Transverse colon (tissue), 4 donors: ENCODE measurements at regions not wholly inside any gene's neighbourhood (a gene's known extent, or its start where the extent isn't known, plus 50 kb on each side); places are given as distances from the start of the nearest gene placed in this dataset.

Source experiments
- DNase-seq: peaks from one replicate; pipeline ENCODE4 v3.0.0-alpha.2; 2019
- H3K27ac ChIP-seq, 4 donors: fragments of 200-600 bp; sonication (generic); 2 replicates each; pipeline ENCODE4 v1.5.1; 2016 to 2018; ENCODE audit warnings: inconsistent platforms in 4 of 4
- H3K27me3 ChIP-seq: fragments of 200-600 bp; sonication (generic); 2 replicates; pipeline ENCODE4 v1.5.1; 2017; ENCODE audit warnings: inconsistent platforms
- H3K36me3 ChIP-seq, 4 donors: fragments of 200-600 bp; sonication (generic); 2 replicates each; pipeline ENCODE4 v1.5.1; 2017 to 2019; ENCODE audit warnings: inconsistent platforms in 4 of 4
- H3K4me1 ChIP-seq, 4 donors: fragments of 200-600 bp; sonication (generic); 2 replicates each; pipeline ENCODE4 v1.5.1; 2017 to 2020; ENCODE audit warnings: inconsistent platforms in 4 of 4
- H3K4me3 ChIP-seq, 4 donors: fragments of 200-600 bp; sonication (generic); 1 replicate in 1 of 4; 2 replicates in 3 of 4; pipeline versions ENCODE4 v1.5.1 to v1.6.1; 2017 to 2019; ENCODE audit warnings: inconsistent platforms in 4 of 4
- H3K9me3 ChIP-seq, 2 donors: fragments of 200-600 bp; sonication (generic); 2 replicates each; pipeline ENCODE4 v1.5.1; 2017 to 2019; ENCODE audit warnings: inconsistent platforms in 2 of 2
- EP300 ChIP-seq: sonication (generic); formaldehyde crosslinking; IDR thresholded peaks from one replicate; pipeline ENCODE4 v1.6.1; 2017; ENCODE audit warnings: antibody characterized with exemption, low read depth
- POLR2A ChIP-seq: fragments of 450-650 bp; IDR thresholded peaks from one replicate; pipeline ENCODE4 v1.6.1; 2016; ENCODE audit warnings: antibody characterized with exemption, mild to moderate bottlenecking, moderate library complexity
- POLR2AphosphoS5 ChIP-seq, 3 donors: sonication (generic); formaldehyde crosslinking; IDR thresholded peaks; one replicate each; pipeline ENCODE4 v1.6.1; 2016; ENCODE audit warnings: antibody characterized with exemption in 3 of 3
- WGBS, 2 donors: methylation state at CpG; one replicate each; pipeline ENCODE4 v1.1.5; 2018; ENCODE audit warnings: low coverage in 1 of 2; 5-methylcytosine and 5-hydroxymethylcytosine counted together
- in situ Hi-C, 4 donors: fragments of 200-750 bp; cut with MboI; loops; one replicate each; pipeline versions ENCODE4 v1.15.0 to v1.15.1; 2017; ENCODE audit warnings: low sequenced_read_pairs in 3 of 4, low pct_ligation_motif_present in 1 of 4, low pct_unique_long_range_greater_than_20kb in 1 of 4
- intact Hi-C: fragments of 100-400 bp; cut with DNase I; formaldehyde crosslinking; loops from one replicate; pipeline ENCODE4 v1.15.1; 2023; ENCODE audit warnings: low total_unique reads
- TF ChIP-seq, protein P1 (sequence below), 5 experiments: fragments of 200-600 bp in 3 of 5; fragments of 450-650 bp in 2 of 5; sonication (generic) in 3 of 5; IDR thresholded peaks; 1 replicate in 2 of 5; 2 replicates in 3 of 5; pipeline ENCODE4 v1.5.1; 2016 to 2017; ENCODE audit warnings: antibody characterized with exemption in 5 of 5, inconsistent platforms in 3 of 5, mild to moderate bottlenecking in 2 of 5, moderate library complexity in 1 of 5

DNA sequence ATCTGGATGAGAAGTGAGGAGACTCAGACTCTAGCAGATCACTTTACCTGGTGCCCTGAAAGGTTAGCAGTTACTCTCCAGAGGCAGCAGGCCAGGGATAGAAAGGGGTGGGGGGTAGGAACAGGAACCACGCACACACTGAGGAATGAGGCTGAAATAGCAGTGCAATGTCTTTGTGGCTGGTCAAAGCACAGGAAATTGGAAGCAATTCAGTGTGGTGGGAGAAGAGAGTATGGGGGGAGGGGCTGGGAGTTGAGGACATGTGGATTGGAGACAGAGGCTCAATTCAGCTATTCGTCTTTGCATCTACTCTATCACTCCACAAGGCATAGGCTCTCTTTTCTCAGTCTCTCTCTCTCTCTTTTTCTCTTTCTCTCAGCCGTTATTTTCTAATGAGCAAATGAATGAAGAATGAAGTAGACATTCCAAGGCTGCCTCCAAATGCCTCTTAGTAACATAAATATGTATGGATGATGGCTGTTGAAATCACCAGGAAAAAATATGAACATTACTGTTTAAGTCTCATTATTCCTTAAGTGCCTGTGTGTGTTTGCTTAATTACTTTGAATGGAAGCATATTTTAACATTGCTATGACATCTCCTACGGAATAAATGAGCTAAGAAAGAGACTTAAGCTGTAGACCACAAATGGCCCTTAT lies 979.4 kb downstream of the TSN start:
- H3K9me3 ChIP-seq, result no peaks in the 10 kb centered on the region
- in situ Hi-C loops (no loop called here), intact Hi-C loops (no loop called here)
- no peak for DNase-seq
- WGBS, 2 donors, result 66 to 71% methylated on average over 3 to 4 of the region's 4 CpGs
- no peak overlapping the region for H3K4me3 ChIP-seq
- no peak overlapping the region for H3K27ac ChIP-seq
- H3K36me3 ChIP-seq, result no peaks in the 10 kb centered on the region
- TF ChIP-seq, protein P1, sequence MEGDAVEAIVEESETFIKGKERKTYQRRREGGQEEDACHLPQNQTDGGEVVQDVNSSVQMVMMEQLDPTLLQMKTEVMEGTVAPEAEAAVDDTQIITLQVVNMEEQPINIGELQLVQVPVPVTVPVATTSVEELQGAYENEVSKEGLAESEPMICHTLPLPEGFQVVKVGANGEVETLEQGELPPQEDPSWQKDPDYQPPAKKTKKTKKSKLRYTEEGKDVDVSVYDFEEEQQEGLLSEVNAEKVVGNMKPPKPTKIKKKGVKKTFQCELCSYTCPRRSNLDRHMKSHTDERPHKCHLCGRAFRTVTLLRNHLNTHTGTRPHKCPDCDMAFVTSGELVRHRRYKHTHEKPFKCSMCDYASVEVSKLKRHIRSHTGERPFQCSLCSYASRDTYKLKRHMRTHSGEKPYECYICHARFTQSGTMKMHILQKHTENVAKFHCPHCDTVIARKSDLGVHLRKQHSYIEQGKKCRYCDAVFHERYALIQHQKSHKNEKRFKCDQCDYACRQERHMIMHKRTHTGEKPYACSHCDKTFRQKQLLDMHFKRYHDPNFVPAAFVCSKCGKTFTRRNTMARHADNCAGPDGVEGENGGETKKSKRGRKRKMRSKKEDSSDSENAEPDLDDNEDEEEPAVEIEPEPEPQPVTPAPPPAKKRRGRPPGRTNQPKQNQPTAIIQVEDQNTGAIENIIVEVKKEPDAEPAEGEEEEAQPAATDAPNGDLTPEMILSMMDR (IDR thresholded peaks at IDR 0.05), result no peak
- TF ChIP-seq EP300 (no peak), POLR2A (no peak), POLR2AphosphoS5 (IDR thresholded peaks at IDR 0.05) (no peak)
- no peaks in the 10 kb centered on the region for H3K4me1 ChIP-seq
- no peaks in the 10 kb centered on the region for H3K27me3 ChIP-seq

DNA sequence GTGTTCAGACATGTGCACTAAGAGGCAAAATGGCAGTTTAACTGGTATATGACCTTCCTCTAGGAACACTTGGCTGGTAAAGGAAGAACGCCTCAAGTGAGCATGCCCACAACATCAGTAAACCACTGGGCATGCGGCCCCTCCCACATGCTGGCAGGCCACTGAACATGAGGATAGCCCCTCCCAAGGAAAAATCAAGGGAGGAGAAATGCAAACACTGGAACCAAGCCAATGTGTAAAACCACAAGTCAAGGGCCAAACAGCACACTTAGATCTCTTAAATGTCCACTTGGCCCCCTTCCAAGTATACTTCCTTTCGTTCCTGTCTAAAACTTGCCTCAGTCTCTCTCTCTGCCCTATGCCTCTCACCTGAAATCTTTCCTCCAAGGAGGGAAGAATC lies 980.8 kb downstream of the TSN start:
- in situ Hi-C loops (no loop called here), intact Hi-C loops (no loop called here)
- no peaks in the 10 kb centered on the region for H3K36me3 ChIP-seq
- DNase-seq, result peak; percentile 30
- TF ChIP-seq, protein P1 (IDR thresholded peaks at IDR 0.05), result no peak
- TF ChIP-seq POLR2A (no peak), POLR2AphosphoS5 (IDR thresholded peaks at IDR 0.05) (no peak), EP300 (no peak)
- H3K9me3 ChIP-seq, result no peaks in the 10 kb centered on the region
- no peak overlapping the region for H3K4me3 ChIP-seq
- H3K27ac ChIP-seq, result no peak overlapping the region
- 44% methylated on average over 3 of the region's 3 CpGs; no CpG with 5 or more reads in 1 of the 2 donors for WGBS, 2 donors
- no peaks in the 10 kb centered on the region for H3K4me1 ChIP-seq
- no peaks in the 10 kb centered on the region for H3K27me3 ChIP-seq

DNA sequence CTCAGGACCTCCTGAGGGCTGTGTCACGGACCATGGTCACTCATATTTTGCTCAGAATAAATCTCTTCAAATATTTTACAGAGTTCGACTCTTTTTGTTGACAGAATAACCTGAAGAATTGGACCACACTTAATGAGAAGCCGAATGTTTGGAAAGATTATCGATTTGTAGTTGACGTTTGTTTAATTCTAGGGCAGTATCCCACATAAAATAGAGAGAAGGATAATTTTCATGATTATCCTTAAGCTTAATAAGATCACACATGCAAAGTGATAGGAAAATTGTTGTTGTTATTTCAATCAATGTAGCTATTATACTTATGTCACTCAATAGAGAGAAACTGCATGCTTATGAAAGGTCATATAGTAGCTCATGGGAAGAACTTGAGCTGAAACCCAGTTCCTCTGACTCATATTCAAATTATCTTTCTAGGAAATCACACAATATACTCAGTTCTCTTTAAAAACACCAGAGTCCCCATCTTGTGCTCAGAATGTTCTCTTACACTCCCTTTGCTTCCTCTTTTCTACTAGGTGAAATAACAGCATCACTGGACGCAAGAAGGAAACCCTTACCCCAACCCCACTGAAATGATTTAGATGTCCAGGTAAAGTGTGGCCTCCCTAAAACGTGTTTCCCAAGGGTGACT lies 982.1 kb downstream of the TSN start:
- intact Hi-C loops, result no loop called here
- WGBS, 2 donors, result 83 to 85% methylated on average over 7 of the region's 7 CpGs
- no peaks in the 10 kb centered on the region for H3K36me3 ChIP-seq
- no peak overlapping the region for H3K4me3 ChIP-seq
- TF ChIP-seq POLR2AphosphoS5 (IDR thresholded peaks at IDR 0.05) (no peak), POLR2A (no peak), EP300 (no peak)
- TF ChIP-seq, protein P1 (IDR thresholded peaks at IDR 0.05), result no peak
- no peaks in the 10 kb centered on the region for H3K4me1 ChIP-seq
- H3K27me3 ChIP-seq, result no peaks in the 10 kb centered on the region
- no peak for DNase-seq
- H3K9me3 ChIP-seq, result no peaks in the 10 kb centered on the region
- no peak overlapping the region for H3K27ac ChIP-seq
- in situ Hi-C loops, result no loop called here

DNA sequence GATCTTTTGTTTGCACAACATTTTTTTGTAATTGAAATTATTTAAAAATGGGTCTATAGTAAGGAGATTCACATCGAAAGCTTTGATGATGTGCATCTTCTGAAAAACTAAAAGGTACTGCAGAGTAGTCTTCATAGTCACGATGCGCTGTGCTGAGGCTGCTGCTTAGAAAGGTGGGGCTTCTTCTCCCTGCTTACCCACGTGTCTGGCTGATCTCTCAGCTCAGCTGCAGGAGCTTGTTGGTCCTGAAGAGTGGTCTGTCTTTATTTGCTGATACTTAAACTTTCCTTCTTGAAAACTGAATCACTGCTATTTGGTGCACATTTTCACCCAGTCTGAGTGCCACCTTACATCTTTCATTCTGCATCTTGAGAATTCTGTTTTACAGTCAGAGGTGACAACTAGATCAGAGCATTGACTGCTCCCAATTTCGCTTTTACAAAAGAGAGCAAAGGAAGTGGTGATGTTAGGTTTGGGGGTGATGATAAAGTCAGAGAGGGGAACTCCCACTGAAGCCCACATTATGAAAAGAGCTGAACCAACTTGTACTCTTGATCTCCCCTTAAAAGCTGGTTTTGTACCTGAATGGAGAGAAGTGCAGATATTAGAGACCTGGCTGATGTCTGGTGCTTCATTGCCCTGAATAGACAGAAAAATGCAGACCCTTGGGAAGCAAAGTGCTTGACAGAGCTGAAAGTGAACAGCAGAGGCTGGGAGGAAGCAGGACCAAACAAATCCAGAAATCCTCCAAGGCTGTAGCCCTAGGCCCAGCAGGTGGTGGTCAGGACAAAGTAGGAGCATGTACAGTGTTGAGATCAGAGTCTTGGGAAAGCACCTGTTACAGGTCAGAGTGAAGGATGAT lies 984.5 kb downstream of the TSN start:
- no peaks in the 10 kb centered on the region for H3K27me3 ChIP-seq
- no peak overlapping the region for H3K27ac ChIP-seq
- H3K4me1 ChIP-seq, result no peaks in the 10 kb centered on the region
- no peak overlapping the region for H3K4me3 ChIP-seq
- no peak for DNase-seq
- no peaks in the 10 kb centered on the region for H3K9me3 ChIP-seq
- in situ Hi-C loops (no loop called here), intact Hi-C loops (no loop called here)
- TF ChIP-seq, protein P1 (IDR thresholded peaks at IDR 0.05), result no peak
- TF ChIP-seq POLR2AphosphoS5 (IDR thresholded peaks at IDR 0.05), result no peak
- TF ChIP-seq POLR2A, result no peak
- no peak for TF ChIP-seq EP300
- H3K36me3 ChIP-seq, result no peaks in the 10 kb centered on the region
- 65 to 75% methylated on average over 3 to 5 of the region's 5 CpGs for WGBS, 2 donors
